ENCODE measurements at regions not wholly inside any gene's neighbourhood (a gene's known extent, or its start where the extent isn't known, plus 50 kb on each side); places are given as distances from the start of the nearest gene placed in this dataset.

DNA sequence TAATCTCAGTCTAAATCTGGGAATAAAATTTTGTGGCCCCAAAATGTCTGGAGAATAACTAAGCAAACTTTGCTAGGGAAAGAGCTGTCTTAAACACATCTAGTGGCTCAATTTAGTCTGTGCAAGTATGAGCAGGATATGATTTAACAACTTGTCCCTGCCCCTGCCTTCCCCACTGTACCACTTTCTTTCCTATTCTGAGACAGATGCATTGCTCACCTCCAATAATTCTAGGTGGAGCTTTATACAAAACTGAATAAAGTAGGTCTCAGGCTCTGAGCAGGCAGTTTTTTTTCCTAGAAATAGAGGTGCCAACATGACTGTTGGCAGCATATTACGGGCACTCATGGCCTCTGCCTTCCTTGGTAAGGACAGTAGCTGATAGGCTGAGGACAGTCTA is 412.1 kb downstream of the DAD1 start:
- ChIA-PET CTCF (ENCODE audit: partially characterized antibody) (interaction anchor here (1.1 to 3.0 kb wide), 3 partner anchors 9 to 45 kb away, joined by 3 to 12 read pairs (median 11); no protein-coding TSS in a partner anchor), POLR2A (ENCODE audit: partially characterized antibody) (interaction anchor here (0.5 kb wide), 1 partner anchor 149 kb away, joined by 3 read pairs; no protein-coding TSS in a partner anchor)
- no peak overlapping the region for H3K27ac ChIP-seq (ENCODE audit: low read depth, low read length)
- no peak overlapping the region for H2BK5ac ChIP-seq (ENCODE audit: low read depth, low read length)
- no peak overlapping the region for H2BK120ac ChIP-seq (replicated peaks; ENCODE audit: low read depth, low read length)
- H3K4me1 ChIP-seq (replicated peaks in 1 of 4; ENCODE audit: control insufficient read depth in 3 of 4, insufficient read depth in 4 of 4, low read length in 3 of 4), result peaks cover 0 to 5% (median 3%) of the 10 kb centered on the region in 4 experiments; a peak in 2 of 7 replicates
- no peak overlapping the region for H3K4me2 ChIP-seq (ENCODE audit: insufficient read depth in 1 of 2, low read depth in 2 of 2, low read length in 2 of 2)
- H2BK15ac ChIP-seq (ENCODE audit: low read length), result no peak overlapping the region
- whole genome bisulfite sequencing, 2 experiments (ENCODE audit: extremely low coverage in 1 of 2, insufficient coverage in 1 of 2, insufficient read length in 1 of 2, insufficient replicate concordance in 2 of 2, low coverage in 1 of 2, low lambda C conversion rate in 2 of 2, missing lambda C conversion rate in 1 of 2), result 86% methylated on average over 1 of the region's 1 CpG; no CpG with 5 or more reads in 1 of the 2 experiments
- no peak overlapping the region for H4K5ac ChIP-seq (ENCODE audit: insufficient read length, low read depth, low read length)
- H3K9ac ChIP-seq (replicated peaks in 1 of 4; ENCODE audit: extremely low read depth in 1 of 4, low read depth in 3 of 4, low read length in 3 of 4), result no peak overlapping the region
- H3K23me2 ChIP-seq (ENCODE audit: low read depth, low read length), result no peaks in the 10 kb centered on the region
- H3K9me3 ChIP-seq (ENCODE audit: insufficient read depth in 2 of 2, low read depth in 1 of 2, low read length in 1 of 2), result no peaks in the 10 kb centered on the region
- H3K36me3 ChIP-seq (ENCODE audit: control insufficient read depth in 2 of 4, insufficient read depth in 4 of 4, low read length in 3 of 4), result no peaks in the 10 kb centered on the region
- no peak overlapping the region for H2AFZ ChIP-seq (ENCODE audit: low read length)
- DNase-seq (ENCODE audit: low read depth in 1 of 2, low spot score in 2 of 2) (no peak), FAIRE-seq (no peak)
- H4K8ac ChIP-seq (ENCODE audit: extremely low read depth, insufficient read depth, low read length), result no peak overlapping the region
- H2BK20ac ChIP-seq (ENCODE audit: low read length), result no peak overlapping the region
- H3K4me3 ChIP-seq (ENCODE audit: extremely low read depth in 1 of 4, insufficient read depth in 2 of 4, low read depth in 3 of 4, low read length in 4 of 4), result no peak overlapping the region
- no peak overlapping the region for H3K4ac ChIP-seq (replicated peaks; ENCODE audit: insufficient read length, low read depth, low read length)
- no peak overlapping the region for H3K56ac ChIP-seq (replicated peaks; ENCODE audit: insufficient read length, low read depth, low read length)
- no peak overlapping the region for H2AK5ac ChIP-seq (ENCODE audit: low read depth, low read length)
- no peaks in the 10 kb centered on the region for H3K79me2 ChIP-seq (ENCODE audit: control insufficient read depth in 1 of 2, insufficient read depth in 2 of 2, low read length in 2 of 2)
- H3K18ac ChIP-seq (ENCODE audit: extremely low read depth, low read length), result no peak overlapping the region
- TF ChIP-seq CHD2 (IDR thresholded peaks at IDR 0.05; ENCODE audit: low read length) (no peak), SRF (IDR thresholded peaks at IDR 0.05; ENCODE audit: low read depth, low read length) (no peak), TBP (IDR thresholded peaks at IDR 0.05; ENCODE audit: low read depth, low read length) (no peak), ATF3 (IDR thresholded peaks at IDR 0.05; ENCODE audit: insufficient read depth, low read depth, low read length) (no peak)
- TF ChIP-seq, protein P1, sequence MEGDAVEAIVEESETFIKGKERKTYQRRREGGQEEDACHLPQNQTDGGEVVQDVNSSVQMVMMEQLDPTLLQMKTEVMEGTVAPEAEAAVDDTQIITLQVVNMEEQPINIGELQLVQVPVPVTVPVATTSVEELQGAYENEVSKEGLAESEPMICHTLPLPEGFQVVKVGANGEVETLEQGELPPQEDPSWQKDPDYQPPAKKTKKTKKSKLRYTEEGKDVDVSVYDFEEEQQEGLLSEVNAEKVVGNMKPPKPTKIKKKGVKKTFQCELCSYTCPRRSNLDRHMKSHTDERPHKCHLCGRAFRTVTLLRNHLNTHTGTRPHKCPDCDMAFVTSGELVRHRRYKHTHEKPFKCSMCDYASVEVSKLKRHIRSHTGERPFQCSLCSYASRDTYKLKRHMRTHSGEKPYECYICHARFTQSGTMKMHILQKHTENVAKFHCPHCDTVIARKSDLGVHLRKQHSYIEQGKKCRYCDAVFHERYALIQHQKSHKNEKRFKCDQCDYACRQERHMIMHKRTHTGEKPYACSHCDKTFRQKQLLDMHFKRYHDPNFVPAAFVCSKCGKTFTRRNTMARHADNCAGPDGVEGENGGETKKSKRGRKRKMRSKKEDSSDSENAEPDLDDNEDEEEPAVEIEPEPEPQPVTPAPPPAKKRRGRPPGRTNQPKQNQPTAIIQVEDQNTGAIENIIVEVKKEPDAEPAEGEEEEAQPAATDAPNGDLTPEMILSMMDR (IDR thresholded peaks at IDR 0.05; ENCODE audit: control extremely low read depth in 1 of 3, insufficient read depth in 1 of 3, low read depth in 1 of 3, low read length in 3 of 3), result no peak
- no peak overlapping the region for H3K23ac ChIP-seq (ENCODE audit: insufficient read length)
- H3K27me3 ChIP-seq (replicated peaks in 1 of 4; ENCODE audit: control insufficient read depth in 3 of 4, extremely low read depth in 1 of 4, insufficient read depth in 3 of 4, low read length in 3 of 4), result no peaks in the 10 kb centered on the region
- no peaks in the 10 kb centered on the region for H4K20me1 ChIP-seq (replicated peaks in 1 of 2; ENCODE audit: control insufficient read depth in 1 of 2, insufficient read depth in 2 of 2, low read length in 2 of 2)
- no peak overlapping the region for H2BK12ac ChIP-seq (ENCODE audit: low read depth, low read length)
- no peak overlapping the region for H4K91ac ChIP-seq (replicated peaks; ENCODE audit: insufficient read length, low read length)
- H3K14ac ChIP-seq (ENCODE audit: insufficient read length), result no peak overlapping the region
- H3K79me1 ChIP-seq (ENCODE audit: low read depth, low read length), result no peaks in the 10 kb centered on the region
